ENCODE measurements at regions not wholly inside any gene's neighbourhood (a gene's known extent, or its start where the extent isn't known, plus 50 kb on each side); places are given as distances from the start of the nearest gene placed in this dataset.

DNA sequence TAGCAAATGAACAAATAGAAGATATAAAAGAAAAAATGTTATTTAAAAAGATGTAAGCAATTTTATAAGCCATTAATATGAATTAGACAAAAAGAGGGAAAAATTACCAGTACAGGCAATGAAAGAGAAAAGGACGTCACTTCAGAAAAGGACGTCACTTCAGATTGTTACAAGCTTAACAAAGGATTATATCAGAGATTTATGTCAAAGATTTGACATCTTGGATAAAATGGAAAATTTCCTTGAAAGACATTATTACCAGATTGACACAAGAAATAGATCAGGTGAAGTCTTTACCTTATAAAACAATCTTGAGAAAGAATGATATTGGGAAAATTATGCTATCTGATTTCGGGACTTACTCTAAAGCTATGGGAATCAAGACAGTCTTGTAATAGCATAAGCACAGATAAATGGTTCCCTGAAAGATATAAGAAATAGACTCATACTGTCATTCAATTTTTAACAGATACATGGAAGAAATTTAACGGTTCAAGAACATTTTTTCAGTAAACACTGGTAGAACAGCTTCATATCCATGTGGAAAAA, 625.4 kb upstream of the EDIL3 start:
- DNase-seq (ENCODE audit: low read depth) = no peak
- TF ChIP-seq, protein P1, sequence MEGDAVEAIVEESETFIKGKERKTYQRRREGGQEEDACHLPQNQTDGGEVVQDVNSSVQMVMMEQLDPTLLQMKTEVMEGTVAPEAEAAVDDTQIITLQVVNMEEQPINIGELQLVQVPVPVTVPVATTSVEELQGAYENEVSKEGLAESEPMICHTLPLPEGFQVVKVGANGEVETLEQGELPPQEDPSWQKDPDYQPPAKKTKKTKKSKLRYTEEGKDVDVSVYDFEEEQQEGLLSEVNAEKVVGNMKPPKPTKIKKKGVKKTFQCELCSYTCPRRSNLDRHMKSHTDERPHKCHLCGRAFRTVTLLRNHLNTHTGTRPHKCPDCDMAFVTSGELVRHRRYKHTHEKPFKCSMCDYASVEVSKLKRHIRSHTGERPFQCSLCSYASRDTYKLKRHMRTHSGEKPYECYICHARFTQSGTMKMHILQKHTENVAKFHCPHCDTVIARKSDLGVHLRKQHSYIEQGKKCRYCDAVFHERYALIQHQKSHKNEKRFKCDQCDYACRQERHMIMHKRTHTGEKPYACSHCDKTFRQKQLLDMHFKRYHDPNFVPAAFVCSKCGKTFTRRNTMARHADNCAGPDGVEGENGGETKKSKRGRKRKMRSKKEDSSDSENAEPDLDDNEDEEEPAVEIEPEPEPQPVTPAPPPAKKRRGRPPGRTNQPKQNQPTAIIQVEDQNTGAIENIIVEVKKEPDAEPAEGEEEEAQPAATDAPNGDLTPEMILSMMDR (IDR thresholded peaks at IDR 0.05; ENCODE audit: control insufficient read depth, extremely low read depth, insufficient read depth) = no peak
- H3K4me3 ChIP-seq (ENCODE audit: low read depth, low read length) = no peak overlapping the region

DNA sequence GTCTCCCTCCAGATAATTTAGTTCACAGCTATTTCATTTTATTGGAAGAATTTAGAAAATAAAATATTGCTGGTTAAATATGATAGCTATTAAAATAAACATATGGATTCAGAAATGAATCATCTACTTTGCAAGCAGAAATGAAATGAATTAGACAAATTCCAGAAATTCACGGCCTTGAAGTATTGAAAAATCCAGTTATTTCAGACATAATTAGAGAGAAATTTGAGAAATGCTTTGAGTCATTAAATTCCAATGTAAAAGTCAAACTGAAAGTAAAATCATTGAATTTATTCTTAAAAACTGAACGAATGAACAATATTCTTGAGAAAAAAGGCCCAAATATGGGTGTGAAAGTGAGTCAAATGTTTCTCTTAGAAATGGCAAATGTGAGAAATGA, 632.6 kb upstream of the EDIL3 start:
- DNase-seq (ENCODE audit: low read depth) = no peak
- no peak overlapping the region for H3K4me3 ChIP-seq (ENCODE audit: low read depth, low read length)
- TF ChIP-seq, protein P1 (IDR thresholded peaks at IDR 0.05; ENCODE audit: control insufficient read depth, extremely low read depth, insufficient read depth) = no peak

DNA sequence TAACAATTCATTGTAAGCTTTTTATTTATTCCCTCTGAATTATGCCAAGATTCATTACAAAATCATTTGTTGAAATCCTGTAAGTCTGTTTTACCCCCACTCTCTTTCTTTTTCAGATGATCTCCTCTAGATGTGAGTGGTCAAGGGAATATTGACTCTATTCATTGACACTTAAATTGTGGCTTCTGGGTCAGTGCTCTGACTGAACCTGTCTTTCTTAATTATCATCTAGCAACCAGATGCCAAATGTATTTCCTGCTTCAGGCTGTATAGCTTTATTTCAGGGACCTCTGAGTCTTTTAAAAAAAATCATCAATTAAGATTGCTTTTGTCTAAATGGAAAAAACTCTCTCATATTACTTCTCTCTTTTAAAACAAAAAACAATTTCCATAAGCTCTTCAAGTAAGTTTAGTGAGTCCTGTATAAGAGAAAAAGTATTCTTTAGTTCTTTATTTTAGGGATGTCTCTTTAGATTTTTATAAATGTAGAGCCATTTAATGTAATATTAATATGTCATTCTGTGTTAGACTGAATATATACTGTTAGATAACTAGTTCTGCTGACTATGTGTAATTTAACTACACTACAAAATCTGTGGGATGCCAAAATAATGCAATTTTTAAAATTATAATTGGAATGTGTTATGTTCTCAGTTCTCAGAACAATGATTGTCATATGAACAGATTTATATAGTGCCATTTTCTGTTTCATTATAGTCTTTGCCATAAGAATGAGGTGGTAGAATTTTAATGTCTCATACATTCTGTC, 645.8 kb upstream of the EDIL3 start:
- DNase-seq (ENCODE audit: low read depth) = no peak
- no peak overlapping the region for H3K4me3 ChIP-seq (ENCODE audit: low read depth, low read length)
- TF ChIP-seq, protein P1 (IDR thresholded peaks at IDR 0.05; ENCODE audit: control insufficient read depth, extremely low read depth, insufficient read depth) = no peak

DNA sequence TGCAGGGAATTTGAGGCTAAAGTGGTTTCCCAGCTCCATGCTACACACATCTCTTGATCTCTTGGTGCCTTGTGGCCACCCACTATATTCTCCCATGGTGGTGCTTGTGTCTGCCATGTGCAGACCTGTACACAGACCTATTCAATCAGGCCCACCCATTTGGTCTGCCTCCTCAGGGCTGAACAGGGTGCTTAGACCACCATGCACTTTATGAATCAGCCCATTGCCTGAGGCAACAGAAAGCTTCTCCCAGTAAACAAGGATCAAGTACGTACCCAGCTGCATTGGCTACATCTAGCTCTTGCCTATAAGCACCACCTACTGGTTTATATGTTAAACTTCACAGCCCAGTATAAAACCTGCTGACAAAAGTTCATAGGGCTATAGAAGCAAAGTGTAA, 664.3 kb upstream of the EDIL3 start:
- H3K4me3 ChIP-seq (ENCODE audit: low read depth, low read length) = no peak overlapping the region
- DNase-seq (ENCODE audit: low read depth) = peak; percentile 1
- TF ChIP-seq, protein P1 (IDR thresholded peaks at IDR 0.05; ENCODE audit: control insufficient read depth, extremely low read depth, insufficient read depth) = peak; percentile 43

DNA sequence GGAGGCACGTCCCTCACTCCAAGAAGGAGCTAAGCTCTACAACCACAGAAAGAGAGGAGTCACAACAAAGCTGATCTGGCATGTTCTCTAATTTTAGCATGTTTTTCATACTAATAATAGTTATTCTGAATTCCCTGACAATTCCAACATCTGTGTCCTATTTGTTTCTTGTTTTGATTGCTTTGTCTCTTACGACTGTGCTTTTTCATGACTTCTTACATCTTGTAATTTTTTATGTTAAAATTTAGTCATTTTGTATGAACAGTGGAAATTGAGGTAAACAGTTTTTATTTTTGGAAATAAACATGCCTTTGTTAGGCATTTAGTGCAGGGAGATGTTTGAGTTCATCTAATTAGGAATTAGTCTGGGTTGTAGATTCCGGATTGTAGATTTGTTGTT, 668.1 kb upstream of the EDIL3 start:
- DNase-seq (ENCODE audit: low read depth) = no peak
- H3K4me3 ChIP-seq (ENCODE audit: low read depth, low read length) = no peak overlapping the region
- TF ChIP-seq, protein P1 (IDR thresholded peaks at IDR 0.05; ENCODE audit: control insufficient read depth, extremely low read depth, insufficient read depth) = no peak

DNA sequence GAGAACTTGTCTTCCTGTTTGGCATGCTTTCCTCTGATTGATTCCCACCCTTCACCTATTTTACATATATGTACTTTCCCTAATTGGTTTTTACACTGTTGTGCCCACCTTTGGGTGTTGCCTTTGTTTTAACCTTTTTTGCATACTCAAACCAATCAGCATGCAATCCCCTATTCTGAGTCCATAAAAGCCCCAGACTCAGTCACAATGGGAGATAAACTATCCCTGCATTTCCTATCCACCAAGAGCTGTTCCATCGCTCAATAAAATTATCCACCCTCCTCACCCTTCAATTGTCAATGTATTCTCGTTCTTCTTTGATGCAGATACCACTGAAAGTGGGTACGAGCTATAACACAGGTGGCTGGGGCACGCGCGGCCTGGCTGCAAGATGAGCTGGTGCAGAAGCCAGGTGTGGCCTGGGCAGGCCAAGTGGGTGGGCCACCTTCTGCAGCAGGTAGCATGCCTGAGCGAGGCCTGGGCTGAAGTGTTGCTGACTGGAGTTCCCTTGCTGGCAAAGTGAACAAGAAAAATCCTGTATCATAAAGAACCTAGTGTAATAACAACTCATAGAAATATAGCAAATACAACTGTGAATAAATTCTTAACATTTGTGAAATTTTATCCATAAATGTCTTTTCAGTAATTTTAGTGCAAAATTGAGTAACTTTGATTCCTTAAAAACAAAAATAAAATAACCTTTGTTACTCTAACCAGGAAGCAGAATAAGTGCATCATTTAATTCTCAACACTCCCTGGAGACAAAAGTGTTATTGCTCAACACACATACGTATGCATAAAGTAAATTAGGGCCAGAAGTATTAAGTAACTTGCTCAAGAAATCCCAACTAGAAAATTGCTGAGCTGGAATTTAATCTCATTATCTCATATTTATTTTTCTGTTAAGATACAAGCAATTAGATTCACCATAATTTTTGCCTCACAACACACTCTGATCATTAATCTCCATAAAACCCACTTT, 685.3 kb upstream of the EDIL3 start:
- no peak for DNase-seq (ENCODE audit: low read depth)
- TF ChIP-seq, protein P1 (IDR thresholded peaks at IDR 0.05; ENCODE audit: control insufficient read depth, extremely low read depth, insufficient read depth) = no peak
- H3K4me3 ChIP-seq (ENCODE audit: low read depth, low read length) = no peak overlapping the region

All from LNCaP clone FGC (cell line).